ENCODE measurements at regions not wholly inside any gene's neighbourhood (a gene's known extent, or its start where the extent isn't known, plus 50 kb on each side); places are given as distances from the start of the nearest gene placed in this dataset.

GRCh38 chr7:93040355-93040754 lies 77.4 kb downstream of the SAMD9 start:
- no peaks in the 10 kb centered on the region for H3K27me3 ChIP-seq
- H3K27ac ChIP-seq = no peak overlapping the region
- no peaks in the 10 kb centered on the region for H3K36me3 ChIP-seq
- H3K4me3 ChIP-seq = no peak overlapping the region
- no peak for DNase-seq (ENCODE audit: low spot score)
- no peaks in the 10 kb centered on the region for H3K9me3 ChIP-seq
- TF ChIP-seq CTCF (IDR thresholded peaks at IDR 0.05) = no peak
- peaks cover 0 to 3% of the 10 kb centered on the region in 2 donors for H3K4me1 ChIP-seq

GRCh38 chr7:93039786-93040185 lies 78.0 kb downstream of the SAMD9 start:
- H3K27ac ChIP-seq = no peak overlapping the region
- H3K9me3 ChIP-seq = no peaks in the 10 kb centered on the region
- H3K36me3 ChIP-seq = no peaks in the 10 kb centered on the region
- DNase-seq (ENCODE audit: low spot score) = no peak
- H3K4me1 ChIP-seq = peaks cover 0 to 3% of the 10 kb centered on the region in 2 donors
- no peak for TF ChIP-seq CTCF (IDR thresholded peaks at IDR 0.05)
- H3K27me3 ChIP-seq = no peaks in the 10 kb centered on the region
- H3K4me3 ChIP-seq = no peak overlapping the region

- no peak for DNase-seq (ENCODE audit: low spot score)
- Histone ChIP-seq H3K27ac (no peak overlapping the region), H3K4me3 (no peak overlapping the region), H3K36me3 (no peaks in the 10 kb centered on the region), H3K27me3 (no peaks in the 10 kb centered on the region), H3K4me1 (peaks cover 0 to 3% of the 10 kb centered on the region in 2 donors), H3K9me3 (no peaks in the 10 kb centered on the region)
- TF ChIP-seq CTCF (IDR thresholded peaks at IDR 0.05) = no peak
Measured at GRCh38 chr7:93039282-93039681, 78.5 kb downstream of the SAMD9 start.

GRCh38 chr7:93036807-93037206 lies 81.0 kb downstream of the SAMD9 start:
- no peak for TF ChIP-seq CTCF (IDR thresholded peaks at IDR 0.05)
- no peak for DNase-seq (ENCODE audit: low spot score)
- H3K4me3 ChIP-seq = no peak overlapping the region

GRCh38 chr7:93036149-93036640 lies 81.6 kb downstream of the SAMD9 start:
- no peak for TF ChIP-seq CTCF (IDR thresholded peaks at IDR 0.05)

More at GRCh38 chr7:93036807-93037206, 81.0 kb downstream of the SAMD9 start:
- Histone ChIP-seq H3K9me3 (peaks cover 2 to 6% of the 10 kb centered on the region in 2 donors), H3K27me3 (no peaks in the 10 kb centered on the region), H3K27ac (no peak overlapping the region), H3K4me1 (no peaks in the 10 kb centered on the region), H3K36me3 (no peaks in the 10 kb centered on the region)

GRCh38 chr7:93031795-93032194 lies 86.0 kb downstream of the SAMD9 start:
- Histone ChIP-seq H3K4me3 (no peak overlapping the region), H3K27me3 (no peaks in the 10 kb centered on the region), H3K4me1 (no peaks in the 10 kb centered on the region), H3K36me3 (no peaks in the 10 kb centered on the region), H3K27ac (no peak overlapping the region), H3K9me3 (peaks cover 6 to 10% of the 10 kb centered on the region in 2 donors)
- no peak for TF ChIP-seq CTCF (IDR thresholded peaks at IDR 0.05)
- no peak for DNase-seq (ENCODE audit: low spot score)

More at GRCh38 chr7:93036149-93036640, 81.6 kb downstream of the SAMD9 start:
- Histone ChIP-seq H3K27me3 (no peaks in the 10 kb centered on the region), H3K4me1 (no peaks in the 10 kb centered on the region), H3K4me3 (no peak overlapping the region), H3K27ac (no peak overlapping the region), H3K9me3 (peaks cover 6 to 10% of the 10 kb centered on the region in 2 donors), H3K36me3 (no peaks in the 10 kb centered on the region)
- no peak for DNase-seq (ENCODE audit: low spot score)
